HG02588 (cell line): ENCODE measurements at regions not wholly inside any gene's neighbourhood (a gene's known extent, or its start where the extent isn't known, plus 50 kb on each side); places are given as distances from the start of the nearest gene placed in this dataset.
"Not testable (repeated sequence)": the region's sequence is repeated elsewhere in the genome, so short reads cannot be mapped to it uniquely, and the experiment has no call there.

ENCODE experiments used
- ATAC-seq: cut with Tn5 transposase; IDR thresholded peaks from one replicate; pipeline ENCODE4 v1.9.1; 2021; ENCODE audit warnings: mild to moderate bottlenecking, moderate library complexity; ENCODE audit not compliant: unreplicated experiment

DNA sequence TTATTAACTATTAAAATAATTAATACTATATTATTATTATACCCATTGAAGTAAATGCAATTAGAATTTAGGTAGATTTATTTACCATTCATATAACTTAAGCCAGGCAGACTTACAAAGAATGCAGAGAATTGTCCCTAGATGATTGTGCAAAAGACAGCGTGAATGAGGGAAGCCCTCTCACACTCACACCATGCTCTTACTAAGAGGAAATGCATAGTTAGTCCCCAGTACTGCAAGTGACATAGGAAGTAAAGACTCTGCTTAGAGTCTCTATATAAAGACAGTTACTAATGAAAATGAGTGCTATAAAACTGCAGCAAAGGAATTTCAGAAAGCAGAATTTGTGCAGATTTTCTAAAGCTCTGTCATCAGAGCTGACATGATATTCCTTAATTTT, 270.4 kb downstream of the ZBBX start:
- no peak for ATAC-seq

DNA sequence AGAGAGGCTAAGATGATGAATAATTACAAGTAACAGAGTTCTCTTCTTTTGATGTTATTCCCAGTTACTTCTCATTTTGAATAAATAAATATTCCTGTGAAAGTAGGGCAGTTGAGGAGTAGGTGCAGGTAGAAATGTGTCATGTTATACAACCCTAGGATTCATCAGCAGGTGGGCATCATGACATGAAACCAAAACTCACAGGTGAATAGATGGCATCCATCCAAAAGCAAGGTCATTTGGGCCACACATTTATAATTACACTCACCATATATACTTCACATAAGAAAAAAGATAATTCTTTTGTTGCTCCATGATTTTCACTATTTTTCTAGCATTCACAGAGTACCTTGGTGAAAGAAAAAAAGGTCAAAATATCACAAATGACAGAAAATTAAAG, 273.6 kb downstream of the ZBBX start:
- ATAC-seq = no peak

DNA sequence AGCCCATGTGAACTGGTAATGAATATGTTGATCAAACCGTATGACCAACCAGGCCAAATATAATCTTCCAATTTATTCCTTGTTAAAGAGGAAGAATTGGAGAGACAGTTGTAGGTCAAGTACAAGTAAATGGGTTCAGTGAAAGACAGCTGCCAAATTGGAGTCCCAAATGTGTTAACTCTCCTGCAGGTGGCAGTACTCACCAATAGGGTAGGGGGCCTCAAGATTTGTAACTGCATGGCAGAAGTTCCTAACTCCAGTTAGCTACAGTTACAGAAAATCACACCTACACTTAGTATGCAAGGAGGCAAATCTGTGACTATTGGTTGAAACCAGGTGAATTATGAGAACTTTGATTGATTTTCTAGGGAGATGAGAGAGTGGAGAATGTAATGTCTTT, 278.0 kb downstream of the ZBBX start:
- no peak for ATAC-seq

DNA sequence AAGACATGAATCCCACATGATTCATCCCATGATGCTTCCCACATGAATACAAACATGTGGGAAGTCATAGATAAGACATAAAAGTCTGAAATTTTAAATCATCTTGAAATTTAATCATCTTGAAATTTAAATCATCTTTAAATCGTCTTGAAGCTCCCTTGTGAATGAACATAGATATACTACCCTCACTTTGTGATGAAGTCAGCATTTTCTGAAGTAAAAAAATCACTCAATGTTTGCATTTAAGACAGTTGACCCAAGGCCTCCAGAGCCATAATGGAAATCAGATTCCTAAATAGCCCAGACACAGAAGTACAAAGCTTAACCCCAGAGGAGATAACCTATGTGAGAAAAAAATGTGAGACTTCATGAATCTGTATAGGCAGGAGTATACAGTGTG, 279.4 kb downstream of the ZBBX start:
- ATAC-seq = no peak

DNA sequence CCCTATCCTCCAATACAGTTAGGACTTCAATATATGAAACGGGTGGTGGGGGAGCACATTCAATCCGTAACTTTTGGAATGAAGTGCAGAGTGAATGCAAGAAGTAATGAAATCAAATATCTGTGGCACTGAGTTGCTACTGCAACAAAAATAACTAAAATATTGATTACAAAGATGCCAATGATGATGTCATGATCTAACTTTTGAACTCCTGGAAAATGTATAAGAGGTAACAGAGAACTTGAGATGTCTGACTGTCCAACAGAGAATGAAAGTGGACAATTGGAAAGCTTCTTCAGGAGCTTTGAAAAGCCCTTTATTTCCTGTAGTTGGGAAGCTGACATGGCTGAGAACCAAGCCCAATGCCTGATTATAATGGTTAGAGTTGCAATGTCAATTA, 279.9 kb downstream of the ZBBX start:
- no peak for ATAC-seq

DNA sequence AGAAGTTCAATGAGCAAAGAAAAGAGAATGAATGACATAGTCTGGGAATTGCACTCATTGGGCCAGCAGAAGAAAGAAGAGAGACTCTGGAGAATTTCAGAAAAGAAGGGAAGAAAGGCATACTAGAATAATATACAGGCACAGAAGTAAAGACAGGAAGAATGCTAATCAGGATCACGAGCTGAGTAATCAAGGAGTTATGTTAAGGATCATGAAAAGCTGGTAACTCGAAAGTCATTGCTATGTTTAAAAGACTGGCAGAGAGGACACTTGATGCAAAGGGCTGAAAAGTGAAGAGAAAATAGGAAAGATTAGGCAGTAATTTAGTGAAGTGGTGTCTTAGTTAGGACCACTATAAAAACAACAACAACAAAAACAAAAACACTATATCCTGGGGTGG, 284.1 kb downstream of the ZBBX start:
- no peak for ATAC-seq

DNA sequence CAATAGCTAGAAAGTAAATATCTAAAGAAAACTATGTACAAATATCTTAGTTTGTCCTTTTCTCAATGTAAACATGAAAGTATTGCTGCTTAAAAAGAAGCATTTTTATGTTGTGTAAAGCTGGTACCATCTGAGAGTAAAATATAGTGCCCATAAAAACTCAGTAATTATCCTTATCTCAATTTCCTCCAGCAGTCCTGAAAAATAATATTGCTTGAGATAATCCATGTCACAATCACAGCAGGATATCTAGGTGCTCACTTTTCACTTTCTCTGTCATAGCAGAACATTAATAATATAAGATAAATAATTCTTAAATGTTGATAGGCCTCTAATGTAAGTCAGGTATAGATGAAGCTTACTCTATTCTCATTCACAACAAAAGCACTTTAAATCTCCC, 285.5 kb downstream of the ZBBX start:
- no peak for ATAC-seq

DNA sequence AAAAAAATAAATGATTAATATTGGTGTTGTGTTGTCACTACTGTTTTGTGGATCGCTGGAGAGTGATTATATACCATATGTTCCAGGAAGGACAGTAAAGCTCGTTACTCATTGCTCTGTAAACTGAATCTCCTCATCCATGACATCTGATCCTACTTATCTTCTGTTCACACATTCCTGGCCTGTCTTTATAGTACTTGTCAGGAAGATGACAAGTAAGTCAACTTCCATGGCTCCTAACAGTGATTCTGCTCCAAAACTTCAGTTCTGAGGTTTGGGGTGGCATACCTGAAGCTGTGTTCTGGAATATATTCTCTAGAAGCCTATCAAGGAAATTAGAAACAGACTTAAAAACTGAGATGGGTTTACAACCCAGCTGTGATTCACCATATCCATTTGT, 288.9 kb downstream of the ZBBX start:
- ATAC-seq = no peak

DNA sequence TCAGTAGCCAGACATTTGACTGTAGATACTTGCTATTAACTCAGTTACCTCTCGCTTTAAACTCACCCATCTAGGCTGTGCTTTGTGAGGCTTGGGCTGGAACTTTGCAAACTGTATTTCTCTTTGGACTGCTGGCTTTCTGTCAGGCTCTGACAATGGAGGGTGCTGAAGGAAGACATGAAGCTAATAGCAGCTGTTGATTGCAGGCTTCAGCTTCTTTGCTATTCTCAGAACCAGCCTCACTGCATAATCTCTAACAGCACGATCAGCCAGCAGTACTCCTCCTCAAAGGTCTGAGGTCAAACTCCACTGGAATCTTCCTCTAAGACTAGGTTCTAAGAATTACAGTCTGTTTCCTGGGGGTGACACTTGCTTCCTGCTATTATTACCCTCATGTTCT, 295.6 kb downstream of the ZBBX start:
- no peak for ATAC-seq

DNA sequence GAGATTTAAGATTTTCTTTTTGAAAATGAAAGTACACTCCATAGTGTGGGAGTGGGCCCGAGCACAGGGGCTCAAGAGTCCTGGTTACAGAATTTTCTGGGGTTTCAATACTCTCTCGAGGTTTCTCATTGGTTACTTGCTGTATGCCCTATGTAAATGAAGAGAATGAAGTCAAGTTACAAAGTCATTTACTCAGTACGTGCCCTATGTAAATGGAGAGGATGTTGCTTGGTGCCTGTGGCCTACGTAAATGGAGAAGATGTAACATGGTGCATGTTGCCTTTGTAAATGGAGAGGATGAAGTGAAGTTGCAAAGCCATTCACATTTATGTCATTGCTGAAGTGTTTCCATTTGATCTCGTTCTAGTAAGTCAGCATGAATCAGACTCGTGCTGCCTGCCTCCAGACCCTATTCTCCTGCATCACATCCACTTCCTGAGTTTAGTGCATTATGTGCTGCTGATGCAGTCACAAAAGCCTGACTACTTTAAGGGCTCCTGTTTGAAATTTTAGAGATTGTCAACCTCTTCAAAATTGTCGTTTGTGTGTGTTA, 302.0 kb downstream of the ZBBX start:
- no peak for ATAC-seq

DNA sequence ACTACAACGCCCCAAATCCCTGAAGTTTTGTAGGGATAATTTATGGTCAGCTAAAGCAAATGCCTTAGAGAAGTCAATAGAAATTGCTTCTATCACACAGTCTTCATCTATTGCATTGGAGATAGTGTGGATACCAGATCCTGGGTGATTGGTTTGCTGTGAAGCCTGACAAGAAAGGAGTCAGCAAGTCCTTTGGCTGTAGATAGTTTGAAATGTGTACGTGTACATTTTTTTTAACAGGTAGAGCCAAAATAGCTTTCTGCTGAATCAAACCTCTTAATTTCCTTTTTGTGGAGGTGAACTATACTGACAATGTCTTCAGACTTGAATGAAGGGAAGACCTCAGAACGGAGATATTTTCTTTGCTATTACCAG, 312.3 kb downstream of the ZBBX start:
- no peak for ATAC-seq

DNA sequence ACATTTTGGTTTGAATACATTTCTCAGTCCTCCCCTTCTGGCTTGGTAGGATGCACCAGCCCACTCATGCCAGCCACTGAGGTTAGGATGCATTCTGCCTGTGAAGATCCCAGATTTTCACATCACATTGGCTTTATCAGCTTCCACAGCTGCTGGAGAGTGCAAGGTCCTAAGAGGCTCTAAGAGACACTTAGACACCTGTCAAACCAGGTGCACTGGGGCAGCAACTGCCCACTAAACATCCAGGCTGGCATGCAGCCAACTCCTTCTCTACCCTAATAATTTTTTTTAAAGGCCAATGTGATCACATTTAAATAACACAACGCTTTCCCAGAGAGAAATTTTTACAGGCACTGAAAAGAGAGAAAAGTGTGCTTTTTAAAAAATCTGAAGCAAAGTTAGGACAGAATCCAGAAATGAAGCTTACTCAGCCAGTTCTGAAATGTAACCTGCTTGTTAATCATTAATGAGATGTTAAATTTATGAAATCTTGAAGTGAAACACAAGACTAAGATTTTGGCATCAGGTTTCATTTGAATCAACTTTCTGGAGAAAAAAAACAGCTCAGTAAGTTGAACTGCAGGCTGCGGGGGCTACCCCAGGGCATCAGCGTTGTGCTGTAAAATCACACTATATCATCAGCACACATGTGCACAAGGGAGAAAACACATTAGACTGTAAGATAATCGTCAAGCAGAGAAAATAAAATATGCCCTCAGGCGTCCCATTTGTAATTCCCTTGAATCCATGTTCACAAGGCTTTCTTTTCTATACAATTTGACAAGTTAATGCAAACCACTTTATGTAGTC, 312.9 kb downstream of the ZBBX start:
- ATAC-seq = no peak

DNA sequence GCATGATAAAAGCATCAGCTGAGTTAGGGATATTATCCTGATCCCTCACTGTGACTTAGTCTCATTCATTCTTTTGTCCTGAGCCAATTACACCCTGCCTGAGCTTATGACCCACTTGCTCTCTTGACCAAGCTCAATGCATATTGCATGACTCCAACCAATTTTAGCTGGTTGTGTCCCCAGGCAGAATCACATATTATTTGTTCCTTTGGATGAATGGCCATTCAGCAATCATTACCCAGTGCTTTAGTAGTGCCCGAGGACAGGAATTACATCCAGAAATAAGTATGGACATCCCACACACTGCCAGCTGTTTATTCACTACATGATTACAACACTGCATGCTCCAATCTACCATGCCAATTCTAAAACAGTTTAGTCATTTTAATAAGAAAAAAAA, 322.5 kb downstream of the ZBBX start:
- no peak for ATAC-seq

DNA sequence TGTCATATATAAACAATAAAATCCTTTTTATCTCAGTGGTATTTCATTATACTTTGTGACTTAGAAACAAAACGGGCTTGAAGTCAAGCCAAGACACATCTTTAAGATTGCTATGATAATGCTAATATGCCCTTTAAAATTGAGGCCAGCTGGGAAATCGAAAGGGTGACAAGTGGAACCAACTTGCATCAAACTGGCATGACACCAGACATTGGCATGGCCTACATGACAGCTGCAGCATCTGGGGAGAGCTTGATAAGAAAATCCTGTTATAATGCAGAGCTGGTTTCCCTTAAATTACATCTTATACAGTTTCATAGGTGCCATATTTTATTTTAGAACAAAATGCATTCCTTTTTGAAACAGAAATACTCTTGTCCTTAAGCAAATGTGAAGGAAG, 325.2 kb downstream of the ZBBX start:
- ATAC-seq = no peak

DNA sequence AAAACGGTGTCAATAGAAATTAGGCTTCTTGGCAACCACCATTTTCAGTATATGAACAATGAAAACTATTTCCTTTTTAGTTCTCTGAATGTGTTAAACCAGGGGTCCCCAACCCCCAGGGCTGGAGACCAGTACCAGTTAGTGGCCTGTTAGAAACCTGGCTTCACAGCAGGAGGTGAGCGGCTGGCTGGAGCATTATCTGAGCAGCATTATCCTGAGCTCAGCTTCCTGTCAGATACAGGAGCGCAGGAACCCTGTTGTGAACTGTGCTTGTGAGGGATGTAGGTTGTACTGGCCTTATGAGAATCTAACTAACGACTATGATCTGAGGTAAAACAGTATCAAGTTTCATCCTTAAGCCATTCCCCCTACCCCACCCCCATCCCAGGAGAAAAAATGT, 328.7 kb downstream of the ZBBX start:
- ATAC-seq = no peak

DNA sequence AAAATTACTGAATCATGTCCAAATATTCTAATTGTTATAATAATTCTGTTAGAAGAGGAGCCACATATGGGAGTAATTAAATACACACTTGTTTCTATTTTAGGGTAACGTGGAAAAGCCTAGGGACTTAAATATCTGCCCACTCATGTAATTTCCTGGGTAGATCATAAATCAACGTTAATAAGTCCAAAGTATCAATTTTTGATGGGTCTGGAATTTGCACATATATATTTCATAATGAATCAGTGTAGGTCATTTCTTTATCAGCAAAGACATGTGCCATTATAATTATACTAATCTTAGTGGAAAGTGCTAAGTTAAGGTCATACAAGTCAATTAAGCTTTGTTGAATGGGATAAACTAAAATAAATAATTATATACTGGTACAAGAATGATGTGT, 346.2 kb downstream of the ZBBX start:
- ATAC-seq = no peak

DNA sequence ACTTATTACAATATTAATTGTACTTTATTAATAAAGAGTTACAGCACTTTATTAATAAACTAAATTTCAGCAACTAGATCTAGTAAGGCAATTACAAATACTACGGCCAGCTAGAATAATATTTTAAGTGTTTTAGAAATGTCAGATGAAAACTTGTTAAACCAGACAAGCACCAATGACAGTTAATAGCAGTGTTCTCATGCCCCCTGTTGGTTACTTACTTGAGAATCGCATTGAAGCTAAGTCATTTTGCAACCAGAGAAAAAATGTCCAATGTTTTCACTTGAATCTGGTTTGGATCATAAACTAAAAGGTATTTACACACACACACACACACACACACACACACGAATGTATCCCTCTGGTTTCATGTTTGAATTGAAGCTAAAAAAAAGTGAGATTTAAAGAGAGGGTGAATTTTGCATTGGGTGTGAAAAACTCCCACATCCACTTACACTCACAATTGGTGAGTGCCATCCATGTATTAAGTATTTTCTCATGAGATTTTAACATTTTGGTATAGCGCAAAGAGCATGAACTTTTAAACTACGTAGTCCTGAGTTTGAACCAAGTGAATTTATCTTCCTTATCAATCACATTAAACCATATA, 347.7 kb downstream of the ZBBX start:
- ATAC-seq = no peak

DNA sequence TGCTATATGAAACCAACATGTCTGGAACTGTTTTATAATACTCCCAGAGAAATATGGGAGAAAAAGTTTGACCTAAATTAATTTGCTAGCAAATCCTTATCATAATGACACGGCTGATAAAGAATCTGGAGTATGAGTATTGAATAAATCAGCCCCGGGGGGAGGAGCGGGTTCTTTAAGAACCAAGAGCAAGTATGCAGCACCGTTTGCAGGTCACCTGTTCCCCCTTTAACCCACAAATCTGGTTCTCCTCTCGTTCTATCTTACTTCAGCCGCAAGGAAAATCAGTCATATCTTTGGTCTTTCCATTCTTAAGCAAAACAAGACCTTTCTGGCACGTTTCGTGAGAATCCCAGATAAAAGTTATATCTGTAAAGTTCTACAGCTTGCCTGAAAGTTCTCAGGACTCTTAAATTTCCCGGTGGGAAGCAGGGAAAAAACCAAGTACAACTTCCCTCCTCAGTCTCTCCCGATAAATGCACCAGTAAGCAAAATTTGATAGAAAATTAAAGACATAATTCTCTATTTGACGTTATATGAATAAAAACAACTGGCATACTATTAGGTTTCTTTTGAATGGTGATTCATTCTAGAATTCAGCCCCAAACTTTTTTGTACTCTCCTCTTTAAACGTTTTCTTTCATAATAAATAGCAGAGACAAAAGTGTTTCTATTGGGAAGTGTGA, 348.6 kb downstream of the ZBBX start:
- no peak for ATAC-seq

DNA sequence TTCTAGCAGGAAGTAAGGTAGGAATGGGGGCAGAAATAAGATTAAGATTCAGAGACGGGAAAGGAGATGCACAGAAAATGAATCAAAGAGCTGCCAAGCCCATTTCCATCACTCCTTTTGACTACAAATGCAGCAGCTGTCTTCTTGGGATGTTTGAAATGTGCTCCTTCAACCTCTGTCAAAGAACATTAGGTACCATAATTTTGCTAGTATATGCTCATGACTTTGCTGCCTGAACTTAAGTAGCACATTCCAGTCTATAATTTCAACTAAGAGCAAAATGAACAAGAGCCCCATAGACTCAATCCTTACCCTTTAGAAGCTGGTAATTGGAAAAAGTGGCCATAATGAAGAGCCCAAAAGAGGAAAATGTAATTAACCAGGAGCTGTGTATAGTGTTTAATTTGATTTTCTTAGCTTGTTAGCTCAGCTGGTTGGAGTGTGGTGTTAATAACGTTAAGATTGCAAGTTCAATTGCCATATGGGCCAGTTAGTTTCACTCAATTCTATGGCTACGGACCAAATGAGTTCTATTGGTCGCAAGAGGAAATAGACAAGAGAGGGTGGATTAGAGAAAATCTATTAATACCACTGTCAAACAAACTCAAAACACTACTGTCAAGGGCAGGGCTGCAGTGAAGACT, 349.9 kb downstream of the ZBBX start:
- no peak for ATAC-seq

DNA sequence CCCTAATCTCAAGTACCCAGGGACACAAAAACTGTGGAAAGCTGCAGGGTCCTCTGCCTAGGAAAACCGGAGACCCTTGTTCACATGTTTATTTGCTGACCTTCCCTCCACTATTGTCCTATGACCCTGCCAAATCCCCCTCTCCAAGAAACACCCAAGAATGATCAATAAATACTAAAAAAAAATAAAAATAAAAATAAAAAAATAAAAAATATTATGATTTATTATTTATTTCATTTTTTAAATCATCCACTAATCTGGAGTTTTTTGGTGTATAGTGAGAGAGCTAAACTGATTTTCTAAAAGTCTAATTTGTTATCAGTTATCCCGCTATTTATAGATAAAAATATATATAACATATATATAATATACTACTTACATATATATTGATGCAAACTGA, 360.6 kb downstream of the ZBBX start:
- not testable (repeated sequence) for ATAC-seq

DNA sequence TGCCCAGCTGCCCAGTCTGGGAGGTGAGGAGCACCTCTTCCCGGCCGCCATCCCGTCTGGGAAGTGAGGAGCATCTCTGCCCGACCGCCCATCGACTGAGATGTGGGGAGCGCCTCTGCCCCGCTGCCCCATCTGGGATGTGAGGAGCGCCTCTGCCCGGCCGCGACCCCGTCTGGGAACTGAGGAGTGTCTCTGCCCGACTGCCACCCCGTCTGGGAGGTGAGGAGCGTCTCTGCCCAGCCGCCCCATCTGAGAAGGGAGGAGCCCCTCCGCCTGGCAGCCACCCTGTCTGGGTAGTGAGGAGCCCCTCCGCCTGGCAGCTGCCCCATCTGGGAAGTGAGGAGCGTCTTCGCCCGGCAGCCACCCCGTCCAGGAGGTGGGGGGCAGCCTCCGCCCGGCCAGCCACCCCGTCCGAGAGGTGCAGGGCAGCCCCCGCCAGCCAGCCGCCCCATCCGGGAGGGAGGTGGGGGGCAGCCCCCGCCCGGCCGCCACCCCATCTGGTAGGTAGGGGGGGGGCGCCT, 361.4 kb downstream of the ZBBX start:
- ATAC-seq = not testable (repeated sequence)
